Ovary (tissue), 3 donors: ENCODE measurements at regions not wholly inside any gene's neighbourhood (a gene's known extent, or its start where the extent isn't known, plus 50 kb on each side); places are given as distances from the start of the nearest gene placed in this dataset.

Source experiments
- EP300 ChIP-seq: sonication (generic); formaldehyde crosslinking; IDR thresholded peaks from one replicate; pipeline ENCODE4 v1.6.1; 2017; ENCODE audit warnings: antibody characterized with exemption
- POLR2A ChIP-seq: fragments of 450-650 bp; IDR thresholded peaks from one replicate; pipeline ENCODE4 v1.6.1; 2017; ENCODE audit warnings: antibody characterized with exemption, mild to moderate bottlenecking, moderate library complexity
- TF ChIP-seq, protein P1 (sequence below), 3 donors: fragments of 450-650 bp in 2 of 3; fragments of 200-600 bp in 1 of 3; IDR thresholded peaks; one replicate each; pipeline versions ENCODE4 v1.5.1 to v1.8.0; 2016 to 2022; ENCODE audit warnings: antibody characterized with exemption in 3 of 3, mild to moderate bottlenecking in 1 of 3
- donor health status: DM: no; HTN: no; CAD: no.

DNA sequence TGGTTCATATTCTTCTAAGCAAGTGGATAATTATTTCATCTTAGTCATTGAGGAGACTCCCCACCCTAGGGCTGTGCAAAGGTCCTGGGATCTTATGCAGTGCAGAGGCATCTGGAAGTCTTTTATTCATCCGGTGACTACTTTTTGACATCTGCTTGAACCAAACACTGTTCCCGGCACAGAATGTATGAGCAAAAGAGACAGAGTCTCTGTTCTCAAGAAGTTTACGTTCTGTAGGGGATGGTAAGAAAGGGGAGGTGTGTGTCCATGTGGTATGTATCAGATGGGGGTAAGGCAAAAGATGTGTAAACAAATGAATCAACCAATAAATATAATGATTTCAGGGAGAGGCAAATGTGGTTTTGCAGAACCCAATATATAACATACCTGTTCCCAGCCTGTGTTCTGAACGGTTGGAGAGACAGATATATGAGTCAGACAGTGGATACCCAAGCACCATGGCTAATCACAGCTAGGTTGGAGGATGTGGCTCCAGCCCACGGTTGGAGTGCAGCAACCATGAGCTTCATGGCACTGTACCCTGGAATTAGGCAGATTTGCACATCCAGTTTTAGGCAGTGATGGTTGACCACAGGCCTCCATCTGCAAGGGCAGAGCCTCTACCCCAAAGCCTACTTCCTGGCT, 75.1 kb upstream of the CADM1 start:
- TF ChIP-seq, protein P1, sequence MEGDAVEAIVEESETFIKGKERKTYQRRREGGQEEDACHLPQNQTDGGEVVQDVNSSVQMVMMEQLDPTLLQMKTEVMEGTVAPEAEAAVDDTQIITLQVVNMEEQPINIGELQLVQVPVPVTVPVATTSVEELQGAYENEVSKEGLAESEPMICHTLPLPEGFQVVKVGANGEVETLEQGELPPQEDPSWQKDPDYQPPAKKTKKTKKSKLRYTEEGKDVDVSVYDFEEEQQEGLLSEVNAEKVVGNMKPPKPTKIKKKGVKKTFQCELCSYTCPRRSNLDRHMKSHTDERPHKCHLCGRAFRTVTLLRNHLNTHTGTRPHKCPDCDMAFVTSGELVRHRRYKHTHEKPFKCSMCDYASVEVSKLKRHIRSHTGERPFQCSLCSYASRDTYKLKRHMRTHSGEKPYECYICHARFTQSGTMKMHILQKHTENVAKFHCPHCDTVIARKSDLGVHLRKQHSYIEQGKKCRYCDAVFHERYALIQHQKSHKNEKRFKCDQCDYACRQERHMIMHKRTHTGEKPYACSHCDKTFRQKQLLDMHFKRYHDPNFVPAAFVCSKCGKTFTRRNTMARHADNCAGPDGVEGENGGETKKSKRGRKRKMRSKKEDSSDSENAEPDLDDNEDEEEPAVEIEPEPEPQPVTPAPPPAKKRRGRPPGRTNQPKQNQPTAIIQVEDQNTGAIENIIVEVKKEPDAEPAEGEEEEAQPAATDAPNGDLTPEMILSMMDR (IDR thresholded peaks at IDR 0.05): no peak
- no peak for TF ChIP-seq POLR2A
- TF ChIP-seq EP300: no peak
